ENCODE measurements at regions not wholly inside any gene's neighbourhood (a gene's known extent, or its start where the extent isn't known, plus 50 kb on each side); places are given as distances from the start of the nearest gene placed in this dataset.
A peak's percentile ranks its signal among the peaks of the same experiment; 100 is the strongest.

DNA sequence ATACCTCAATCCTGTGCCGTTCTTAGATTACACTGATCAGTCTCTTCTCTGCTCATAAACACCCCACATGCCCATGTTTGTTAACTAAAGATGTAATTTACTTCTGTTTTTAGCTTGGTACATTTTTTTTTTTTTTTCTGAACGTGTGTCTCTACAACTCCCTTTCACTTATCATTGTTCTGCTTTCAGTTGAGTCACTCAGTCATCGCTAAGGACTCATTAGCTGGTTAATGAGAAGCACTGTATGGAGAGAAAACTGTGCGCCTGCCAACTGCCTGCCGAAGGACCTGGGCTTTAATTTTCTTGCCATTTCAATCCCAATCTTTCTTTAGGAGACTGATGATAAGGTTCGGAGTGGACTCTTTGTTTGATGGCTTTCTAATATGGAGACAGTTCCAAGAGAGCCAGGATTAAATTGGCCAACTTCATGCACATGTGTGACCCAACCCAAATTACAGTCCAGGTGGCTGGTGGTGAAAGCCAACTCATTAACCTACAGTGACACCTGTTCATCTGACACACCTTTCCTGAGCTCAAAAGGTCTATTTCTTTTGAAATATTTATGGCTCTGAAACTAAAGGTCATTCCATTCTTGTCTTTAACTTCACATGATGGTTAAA lies 334.1 kb downstream of the BCKDHB start:
- TF ChIP-seq POLR2AphosphoS5 (IDR thresholded peaks at IDR 0.05; ENCODE audit: low read depth, low read length), result no peak
- no peak for TF ChIP-seq NRF1 (IDR thresholded peaks at IDR 0.05; ENCODE audit: low read depth, low read length)
- TF ChIP-seq NFIC (IDR thresholded peaks at IDR 0.05; ENCODE audit: borderline replicate concordance), result no peak
- TF ChIP-seq, protein P1, sequence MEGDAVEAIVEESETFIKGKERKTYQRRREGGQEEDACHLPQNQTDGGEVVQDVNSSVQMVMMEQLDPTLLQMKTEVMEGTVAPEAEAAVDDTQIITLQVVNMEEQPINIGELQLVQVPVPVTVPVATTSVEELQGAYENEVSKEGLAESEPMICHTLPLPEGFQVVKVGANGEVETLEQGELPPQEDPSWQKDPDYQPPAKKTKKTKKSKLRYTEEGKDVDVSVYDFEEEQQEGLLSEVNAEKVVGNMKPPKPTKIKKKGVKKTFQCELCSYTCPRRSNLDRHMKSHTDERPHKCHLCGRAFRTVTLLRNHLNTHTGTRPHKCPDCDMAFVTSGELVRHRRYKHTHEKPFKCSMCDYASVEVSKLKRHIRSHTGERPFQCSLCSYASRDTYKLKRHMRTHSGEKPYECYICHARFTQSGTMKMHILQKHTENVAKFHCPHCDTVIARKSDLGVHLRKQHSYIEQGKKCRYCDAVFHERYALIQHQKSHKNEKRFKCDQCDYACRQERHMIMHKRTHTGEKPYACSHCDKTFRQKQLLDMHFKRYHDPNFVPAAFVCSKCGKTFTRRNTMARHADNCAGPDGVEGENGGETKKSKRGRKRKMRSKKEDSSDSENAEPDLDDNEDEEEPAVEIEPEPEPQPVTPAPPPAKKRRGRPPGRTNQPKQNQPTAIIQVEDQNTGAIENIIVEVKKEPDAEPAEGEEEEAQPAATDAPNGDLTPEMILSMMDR (IDR thresholded peaks at IDR 0.05), result no peak
- no peak for TF ChIP-seq SMC3 (IDR thresholded peaks at IDR 0.05; ENCODE audit: low read depth, low read length)
- TF ChIP-seq MXI1 (IDR thresholded peaks at IDR 0.05; ENCODE audit: low read depth, low read length), result no peak
- TF ChIP-seq EP300 (IDR thresholded peaks at IDR 0.05; ENCODE audit: borderline replicate concordance in 1 of 2, low read depth in 1 of 2, low read length in 1 of 2), result no peak
- TF ChIP-seq FOXJ3 (CRISPR knock-in tag; IDR thresholded peaks at IDR 0.05), result no peak
- TF ChIP-seq FOSL2 (IDR thresholded peaks at IDR 0.05; ENCODE audit: borderline replicate concordance, low read depth), result no peak
- no peaks in the 10 kb centered on the region for H4K20me1 ChIP-seq (ENCODE audit: insufficient read depth)
- peaks cover 18% of the 10 kb centered on the region for H3F3A ChIP-seq (replicated peaks; ENCODE audit: insufficient read depth)
- 86% methylated on average over 6 of the region's 6 CpGs for WGBS (ENCODE audit: low lambda C conversion rate)
- H2AFZ ChIP-seq (ENCODE audit: low read depth), result no peak overlapping the region
- ChIA-PET CTCF (no interaction called here), POLR2A (no interaction called here)
- H3K27ac ChIP-seq (ENCODE audit: low read depth in 2 of 2, low read length in 1 of 2), result no peak overlapping the region
- no peaks in the 10 kb centered on the region for H3K36me3 ChIP-seq (replicated peaks in 1 of 2; ENCODE audit: control insufficient read depth in 1 of 2, insufficient read depth in 2 of 2, low read length in 1 of 2)
- no peaks in the 10 kb centered on the region for H3K27me3 ChIP-seq (ENCODE audit: insufficient read depth)
- H3K9me3 ChIP-seq, result no peaks in the 10 kb centered on the region
- H3K4me3 ChIP-seq (ENCODE audit: low read depth in 2 of 2, low read length in 1 of 2), result no peak overlapping the region
- no peak for DNase-seq
- peaks cover 0 to 19% of the 10 kb centered on the region in 2 experiments; a peak in 3 of 4 replicates for H3K4me1 ChIP-seq (ENCODE audit: control insufficient read depth in 1 of 2, insufficient read depth in 2 of 2, low read depth in 1 of 2, low read length in 1 of 2)
- H3K9ac ChIP-seq, result no peak overlapping the region
- no peak overlapping the region for H3K4me2 ChIP-seq
- H3K9me2 ChIP-seq, result no peaks in the 10 kb centered on the region
- no peaks in the 10 kb centered on the region for H3K79me2 ChIP-seq (ENCODE audit: insufficient read depth)

DNA sequence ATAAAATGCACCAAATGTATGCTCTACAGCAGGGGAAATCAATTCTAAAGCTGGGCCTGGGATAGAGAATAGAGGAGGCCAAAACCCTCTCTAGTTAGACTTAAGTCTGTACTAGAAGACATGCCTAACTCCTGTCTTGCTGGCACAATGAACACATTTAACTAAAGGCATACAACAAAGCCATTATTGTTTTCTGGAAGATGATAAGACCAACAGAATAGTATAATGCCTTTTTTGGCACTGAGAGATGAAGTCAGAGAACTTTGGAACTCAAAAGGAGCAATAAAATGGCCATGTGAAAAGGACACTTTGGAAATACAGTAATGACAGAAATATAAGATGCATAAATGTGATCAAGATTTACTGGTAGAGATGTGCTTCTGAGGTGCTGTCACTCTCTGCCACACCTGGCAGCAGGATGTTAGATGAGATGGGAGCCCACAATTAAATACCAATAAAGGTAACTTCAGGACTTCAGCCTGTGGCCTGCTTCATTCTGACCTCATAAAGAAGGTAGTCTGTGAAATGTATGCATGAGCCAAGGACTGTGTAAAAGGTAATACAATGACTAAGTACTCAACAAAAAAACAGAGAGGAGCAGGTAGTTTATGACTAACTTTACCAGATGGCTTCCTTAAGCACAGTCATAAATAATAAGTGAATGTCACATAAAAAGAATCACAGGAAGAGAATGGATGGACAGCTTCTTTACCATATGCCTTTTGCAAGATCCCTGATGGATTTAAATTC lies 333.4 kb downstream of the BCKDHB start:
- CTCF ChIA-PET, result no interaction called here

More for the DNA sequence above, 333.4 kb downstream of the BCKDHB start:
- no peak overlapping the region for H3K9ac ChIP-seq
- H3K4me3 ChIP-seq (ENCODE audit: low read depth in 2 of 2, low read length in 1 of 2), result no peak overlapping the region
- peak overlapping the region; percentile 28 to 76; a peak in 3 of 4 replicates for H3K27ac ChIP-seq (ENCODE audit: low read depth in 2 of 2, low read length in 1 of 2)
- no peaks in the 10 kb centered on the region for H3K27me3 ChIP-seq (ENCODE audit: insufficient read depth)
- H4K20me1 ChIP-seq (ENCODE audit: insufficient read depth), result no peaks in the 10 kb centered on the region
- H3K4me1 ChIP-seq (ENCODE audit: control insufficient read depth in 1 of 2, insufficient read depth in 2 of 2, low read depth in 1 of 2, low read length in 1 of 2), result peaks cover 0 to 19% of the 10 kb centered on the region in 2 experiments; a peak in 3 of 4 replicates
- peaks cover 18% of the 10 kb centered on the region for H3F3A ChIP-seq (replicated peaks; ENCODE audit: insufficient read depth)
- no peaks in the 10 kb centered on the region for H3K9me2 ChIP-seq
- H3K79me2 ChIP-seq (ENCODE audit: insufficient read depth), result no peaks in the 10 kb centered on the region
- H3K9me3 ChIP-seq, result no peaks in the 10 kb centered on the region
- no peak overlapping the region for H3K4me2 ChIP-seq
- DNase-seq, result no peak
- no peaks in the 10 kb centered on the region for H3K36me3 ChIP-seq (replicated peaks in 1 of 2; ENCODE audit: control insufficient read depth in 1 of 2, insufficient read depth in 2 of 2, low read length in 1 of 2)
- TF ChIP-seq TCF12 (IDR thresholded peaks at IDR 0.05) (peak; percentile 15; the same call in 1 of the 2 replicates), NFIC (IDR thresholded peaks at IDR 0.05; ENCODE audit: borderline replicate concordance) (no peak)
- TF ChIP-seq, protein P2, sequence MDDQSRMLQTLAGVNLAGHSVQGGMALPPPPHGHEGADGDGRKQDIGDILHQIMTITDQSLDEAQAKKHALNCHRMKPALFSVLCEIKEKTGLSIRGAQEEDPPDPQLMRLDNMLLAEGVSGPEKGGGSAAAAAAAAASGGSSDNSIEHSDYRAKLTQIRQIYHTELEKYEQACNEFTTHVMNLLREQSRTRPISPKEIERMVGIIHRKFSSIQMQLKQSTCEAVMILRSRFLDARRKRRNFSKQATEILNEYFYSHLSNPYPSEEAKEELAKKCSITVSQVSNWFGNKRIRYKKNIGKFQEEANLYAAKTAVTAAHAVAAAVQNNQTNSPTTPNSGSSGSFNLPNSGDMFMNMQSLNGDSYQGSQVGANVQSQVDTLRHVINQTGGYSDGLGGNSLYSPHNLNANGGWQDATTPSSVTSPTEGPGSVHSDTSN (IDR thresholded peaks at IDR 0.05), result peak; percentile 46; the same call in 1 of the 2 replicates
- POLR2A ChIA-PET, result no interaction called here
- H2AFZ ChIP-seq (ENCODE audit: low read depth), result no peak overlapping the region
